Stimulated activated naive CD8-positive, alpha-beta T cell treated with anti-CD3 and anti-CD28 coated beads, Interleukin-15, amount 100 ng/mL, for 72 hours (primary cell): ENCODE measurements at regions not wholly inside any gene's neighbourhood (a gene's known extent, or its start where the extent isn't known, plus 50 kb on each side); places are given as distances from the start of the nearest gene placed in this dataset.

ENCODE experiments used
- ATAC-seq: fragments of 150-1000 bp; cut with Tn5 transposase; 2 replicates; pipeline ENCODE4 v1.10.0; 2021; ENCODE audit warnings: mild to moderate bottlenecking, moderate library complexity
- DNase-seq, 2 donors: peaks; one replicate each; pipeline ENCODE4 v3.0.0; 2021 to 2022
- H3K27ac Mint-ChIP-seq, 2 donors: one replicate each; pipeline ENCODE4 v1.8.0; 2022; ENCODE audit warnings: mild to moderate bottlenecking in 2 of 2, mixed read lengths in 2 of 2, moderate library complexity in 2 of 2
- H3K27me3 Mint-ChIP-seq: one replicate; pipeline ENCODE4 v1.8.0; 2022; ENCODE audit warnings: mixed read lengths
- H3K4me1 Mint-ChIP-seq: one replicate; pipeline ENCODE4 v1.8.0; 2022; ENCODE audit warnings: mild to moderate bottlenecking, mixed read lengths
- H3K4me3 Mint-ChIP-seq, 2 donors: one replicate each; pipeline ENCODE4 v1.8.0; 2022; ENCODE audit warnings: mild to moderate bottlenecking in 2 of 2, mixed read lengths in 2 of 2, moderate library complexity in 1 of 2
- H3K9me3 Mint-ChIP-seq, 2 donors: one replicate each; pipeline ENCODE4 v1.8.0; 2022; ENCODE audit warnings: mixed read lengths in 2 of 2

GRCh38 chr13:24013189-24013588 is 115.9 kb upstream of the C1QTNF9B start:
- Mint-ChIP-seq H3K4me1 (no peaks in the 10 kb centered on the region), H3K27ac (peak overlapping the region; percentile 8 to 82), H3K9me3 (no peaks in the 10 kb centered on the region), H3K27me3 (no peaks in the 10 kb centered on the region), H3K4me3 (no peak overlapping the region)
- DNase-seq (no peak), ATAC-seq (no peak)

- Mint-ChIP-seq H3K9me3 (no peaks in the 10 kb centered on the region), H3K4me1 (no peaks in the 10 kb centered on the region), H3K4me3 (no peak overlapping the region), H3K27ac (no peak overlapping the region), H3K27me3 (no peaks in the 10 kb centered on the region)
- ATAC-seq (no peak), DNase-seq (no peak)
These were observed 118.7 kb upstream of the C1QTNF9B start for GRCh38 chr13:24016046-24016445.

- H3K27ac Mint-ChIP-seq = no peak overlapping the region
- H3K27me3 Mint-ChIP-seq = no peaks in the 10 kb centered on the region
- peaks cover 8% of the 10 kb centered on the region for H3K4me1 Mint-ChIP-seq
- no peak for ATAC-seq
- no peaks in the 10 kb centered on the region for H3K9me3 Mint-ChIP-seq
- no peak for DNase-seq
- H3K4me3 Mint-ChIP-seq = no peak overlapping the region
These were observed 125.3 kb upstream of the C1QTNF9B start for GRCh38 chr13:24022568-24022967.

- H3K9me3 Mint-ChIP-seq = no peaks in the 10 kb centered on the region
- no peak overlapping the region for H3K4me3 Mint-ChIP-seq
- peak overlapping the region in 1 of 2 donors; percentile 31 for H3K27ac Mint-ChIP-seq
- H3K27me3 Mint-ChIP-seq = no peaks in the 10 kb centered on the region
- DNase-seq (no peak), ATAC-seq (no peak)
- peaks cover 8% of the 10 kb centered on the region for H3K4me1 Mint-ChIP-seq
These were observed 125.8 kb upstream of the C1QTNF9B start for GRCh38 chr13:24023073-24023472.

- no peaks in the 10 kb centered on the region for H3K27me3 Mint-ChIP-seq
- DNase-seq = no peak
- H3K9me3 Mint-ChIP-seq = peaks cover 0 to 9% of the 10 kb centered on the region in 2 donors
- H3K4me3 Mint-ChIP-seq = no peak overlapping the region
- no peak for ATAC-seq
- H3K4me1 Mint-ChIP-seq = peaks cover 2% of the 10 kb centered on the region
- H3K27ac Mint-ChIP-seq = no peak overlapping the region
These were observed 130.2 kb upstream of the C1QTNF9B start for GRCh38 chr13:24027494-24027893.

- Mint-ChIP-seq H3K27me3 (no peaks in the 10 kb centered on the region), H3K4me1 (no peaks in the 10 kb centered on the region), H3K27ac (no peak overlapping the region), H3K4me3 (no peak overlapping the region), H3K9me3 (peaks cover 0 to 9% of the 10 kb centered on the region in 2 donors)
- DNase-seq (no peak), ATAC-seq (no peak)
These were observed 128.3 kb upstream of the SPATA13 start for GRCh38 chr13:24032252-24032651.

GRCh38 chr13:24032674-24033073 is 127.8 kb upstream of the SPATA13 start:
- no peak overlapping the region for H3K27ac Mint-ChIP-seq
- no peak overlapping the region for H3K4me3 Mint-ChIP-seq
- H3K4me1 Mint-ChIP-seq = no peaks in the 10 kb centered on the region

GRCh38 chr13:24033527-24034302 is 126.8 kb upstream of the SPATA13 start:
- peaks cover 5% of the 10 kb centered on the region for H3K27me3 Mint-ChIP-seq
- H3K27ac Mint-ChIP-seq = no peak overlapping the region

More at GRCh38 chr13:24032674-24033073, 127.8 kb upstream of the SPATA13 start:
- ATAC-seq (no peak), DNase-seq (no peak)
- H3K27me3 Mint-ChIP-seq = no peaks in the 10 kb centered on the region
- peaks cover 0 to 9% of the 10 kb centered on the region in 2 donors for H3K9me3 Mint-ChIP-seq

GRCh38 chr13:24035411-24035810 is 125.1 kb upstream of the SPATA13 start:
- no peak for DNase-seq
- ATAC-seq = no peak
- Mint-ChIP-seq H3K4me3 (no peak overlapping the region), H3K27ac (no peak overlapping the region), H3K4me1 (peaks cover 18% of the 10 kb centered on the region), H3K27me3 (peaks cover 11% of the 10 kb centered on the region), H3K9me3 (peaks cover 0 to 1% of the 10 kb centered on the region in 2 donors)

More at GRCh38 chr13:24033527-24034302, 126.8 kb upstream of the SPATA13 start:
- DNase-seq (no peak), ATAC-seq (no peak)
- Mint-ChIP-seq H3K4me3 (no peak overlapping the region), H3K4me1 (peaks cover 6% of the 10 kb centered on the region), H3K9me3 (peaks cover 0 to 9% of the 10 kb centered on the region in 2 donors)

GRCh38 chr13:24036115-24036514 is 124.4 kb upstream of the SPATA13 start:
- no peak for DNase-seq
- no peak overlapping the region for H3K4me3 Mint-ChIP-seq

GRCh38 chr13:24038405-24038804 is 122.1 kb upstream of the SPATA13 start:
- no peak for ATAC-seq
- peak in 1 of 2 donors; percentile 29 for DNase-seq
- peak overlapping the region in 1 of 2 donors; percentile 57 for H3K27ac Mint-ChIP-seq
- peaks cover 11% of the 10 kb centered on the region for H3K27me3 Mint-ChIP-seq
- H3K9me3 Mint-ChIP-seq = no peaks in the 10 kb centered on the region
- H3K4me1 Mint-ChIP-seq = peaks cover 19% of the 10 kb centered on the region
- H3K4me3 Mint-ChIP-seq = no peak overlapping the region

More at GRCh38 chr13:24036115-24036514, 124.4 kb upstream of the SPATA13 start:
- H3K27me3 Mint-ChIP-seq = peaks cover 11% of the 10 kb centered on the region
- H3K4me1 Mint-ChIP-seq = peaks cover 18% of the 10 kb centered on the region
- ATAC-seq = no peak
- no peak overlapping the region for H3K27ac Mint-ChIP-seq
- no peaks in the 10 kb centered on the region for H3K9me3 Mint-ChIP-seq

- Mint-ChIP-seq H3K27ac (no peak overlapping the region), H3K9me3 (no peaks in the 10 kb centered on the region), H3K4me1 (peaks cover 23% of the 10 kb centered on the region), H3K4me3 (no peak overlapping the region), H3K27me3 (peaks cover 11% of the 10 kb centered on the region)
- DNase-seq = no peak
- no peak for ATAC-seq
These were observed 121.6 kb upstream of the SPATA13 start for GRCh38 chr13:24038841-24039330.

GRCh38 chr13:24039621-24040475 is 120.7 kb upstream of the SPATA13 start:
- no peak overlapping the region for H3K4me3 Mint-ChIP-seq
- DNase-seq (no peak), ATAC-seq (peak; percentile 52)
- no peak overlapping the region for H3K27ac Mint-ChIP-seq
- H3K4me1 Mint-ChIP-seq = peaks cover 24% of the 10 kb centered on the region
- H3K27me3 Mint-ChIP-seq = peaks cover 11% of the 10 kb centered on the region
- H3K9me3 Mint-ChIP-seq = no peaks in the 10 kb centered on the region

- Mint-ChIP-seq H3K4me3 (no peak overlapping the region), H3K27me3 (peaks cover 11% of the 10 kb centered on the region), H3K27ac (no peak overlapping the region), H3K9me3 (no peaks in the 10 kb centered on the region), H3K4me1 (peaks cover 24% of the 10 kb centered on the region)
- ATAC-seq = no peak
- DNase-seq = no peak
These were observed 119.7 kb upstream of the SPATA13 start for GRCh38 chr13:24040835-24041234.

- DNase-seq (no peak), ATAC-seq (no peak)
- no peak overlapping the region for H3K4me3 Mint-ChIP-seq
- peaks cover 24% of the 10 kb centered on the region for H3K4me1 Mint-ChIP-seq
- peak overlapping the region; percentile 1 to 72 for H3K27ac Mint-ChIP-seq
- peaks cover 4 to 7% of the 10 kb centered on the region in 2 donors for H3K9me3 Mint-ChIP-seq
- peaks cover 11% of the 10 kb centered on the region for H3K27me3 Mint-ChIP-seq
These were observed 118.8 kb upstream of the SPATA13 start for GRCh38 chr13:24041651-24042225.
